Heart left ventricle (tissue), 16 donors: ENCODE measurements at regions not wholly inside any gene's neighbourhood (a gene's known extent, or its start where the extent isn't known, plus 50 kb on each side); places are given as distances from the start of the nearest gene placed in this dataset.

Experiments used
- ATAC-seq, 4 donors: fragments of 200-7000 bp; cut with Tn5 transposase; one replicate each; pipeline ENCODE4 v1.9.1; 2020 to 2022; ENCODE audit warnings: moderate library complexity in 4 of 4, mild to moderate bottlenecking in 3 of 4, moderate number of reproducible peaks in 1 of 4
- DNase-seq, 5 donors: peaks; one replicate each; pipeline ENCODE4 v3.0.0-alpha.2; 2020
- H3K27ac ChIP-seq, 12 donors: fragments of 200-600 bp; sonication (generic) in 4 of 12; one replicate each; pipeline versions ENCODE4 v1.5.0 to v1.8.0; 2016 to 2022; ENCODE audit warnings: mild to moderate bottlenecking in 2 of 12
- H3K27me3 ChIP-seq, 9 donors: fragments of 200-600 bp; sonication (generic) in 2 of 9; one replicate each; pipeline versions ENCODE4 v1.5.1 to v1.8.0; 2016 to 2022; ENCODE audit warnings: mild to moderate bottlenecking in 3 of 9
- H3K36me3 ChIP-seq, 9 donors: fragments of 200-600 bp; sonication (generic) in 2 of 9; one replicate each; pipeline versions ENCODE4 v1.5.0 to v1.8.0; 2018 to 2022; ENCODE audit warnings: mild to moderate bottlenecking in 2 of 9
- H3K4me1 ChIP-seq, 12 donors: fragments of 200-600 bp; sonication (generic) in 4 of 12; one replicate each; pipeline versions ENCODE4 v1.5.0 to v1.8.0; 2016 to 2022; ENCODE audit warnings: mild to moderate bottlenecking in 3 of 12
- H3K4me3 ChIP-seq, 12 donors: fragments of 200-600 bp; sonication (generic) in 4 of 12; one replicate each; pipeline versions ENCODE4 v1.5.0 to v1.8.0; 2017 to 2022; ENCODE audit warnings: mild to moderate bottlenecking in 9 of 12, moderate library complexity in 4 of 12
- H3K9me3 ChIP-seq, 12 donors: fragments of 200-600 bp; sonication (generic) in 4 of 12; one replicate each; pipeline versions ENCODE4 v1.5.0 to v1.8.0; 2016 to 2022; ENCODE audit warnings: mild to moderate bottlenecking in 1 of 12
- CTCF ChIP-seq, 12 donors: fragments of 200-600 bp; sonication (generic) in 4 of 12; IDR thresholded peaks; one replicate each; pipeline versions ENCODE4 v1.5.0 to v1.8.0; 2018 to 2022; ENCODE audit warnings: antibody characterized with exemption in 12 of 12, mild to moderate bottlenecking in 5 of 12
- POLR2A ChIP-seq, 2 donors: fragments of 450-650 bp; IDR thresholded peaks; one replicate each; pipeline ENCODE4 v1.6.1; 2017; ENCODE audit warnings: antibody characterized with exemption in 2 of 2, mild to moderate bottlenecking in 2 of 2, moderate library complexity in 2 of 2
- WGBS, 4 donors: extraction: QIAGEN DNeasy Blood & Tissue Kit in 2 of 4; methylation state at CpG; one replicate each; pipeline versions ENCODE4 v1.1.5 to v1.1.7; 2013 to 2018; 5-methylcytosine and 5-hydroxymethylcytosine counted together
- intact Hi-C, 10 donors: fragments of 100-400 bp; cut with DNase I; formaldehyde crosslinking; loops; one replicate each; pipeline versions ENCODE4 v1.11.1 to v1.14.2; 2022
- donor health status: ischemic (EF 13 %, LVEDD 7.1; RV severe dilation, severe dysfunction).
- donor health status: healthy with polysubstance abuse.
- donor health status: DM: no; HTN: yes; CAD: no.
- donor health status: DM: no; HTN: no; CAD: no.
- donor health status: ischemic (EF 25% LVEDD 6.9; RV normal size, moderate dysfunction).
- donor health status: ischemic (EF 25% LVEDD 5.7; RV mildly dilated, moderate dysfunction).
- donor health status: healthy.
- donor health status: DM: yes; HTN: yes; CAD: no.
- donor health status: ischemic (EF 35%, LVEDD 5.7; RV mildly dilated, moderate dysfunction).
- donor health status: nonischemic (EF 11% LVEDD 7.7; RV severe dilation, severe dysfunction).
- donor health status: DM: yes; HTN: yes; CAD: no.
- donor health status: PGD.
- donor health status: ischemic (EF 29% LVEDD 5.4; RV normal size, mild dysfunction).
- donor health status: nonischemic (EF 23%, LVEDD 6.1; RV moderate dilation, normal function).

- TF ChIP-seq POLR2A (IDR thresholded peaks at IDR 0.05): no peak
- no peak for TF ChIP-seq CTCF (IDR thresholded peaks at IDR 0.05)
- Histone ChIP-seq H3K27ac (no peak overlapping the region), H3K4me1 (no peaks in the 10 kb centered on the region), H3K4me3 (no peak overlapping the region), H3K36me3 (no peaks in the 10 kb centered on the region), H3K27me3 (no peaks in the 10 kb centered on the region), H3K9me3 (no peaks in the 10 kb centered on the region)
- intact Hi-C loops: no loop called here
- DNase-seq (no peak), ATAC-seq (no peak)
- 59 to 67% (median 65%) methylated on average over 2 of the region's 2 CpGs for WGBS, 4 donors
Measured at GRCh38 chr1:96183485-96183884, 538.1 kb upstream of the PTBP2 start.

- Histone ChIP-seq H3K4me3 (no peak overlapping the region), H3K9me3 (no peaks in the 10 kb centered on the region), H3K27ac (no peak overlapping the region), H3K27me3 (no peaks in the 10 kb centered on the region), H3K36me3 (no peaks in the 10 kb centered on the region), H3K4me1 (no peaks in the 10 kb centered on the region)
- TF ChIP-seq POLR2A (IDR thresholded peaks at IDR 0.05) (no peak), CTCF (IDR thresholded peaks at IDR 0.05) (no peak)
- intact Hi-C loops: no loop called here
- 64 to 71% (median 69%) methylated on average over 6 of the region's 6 CpGs for WGBS, 4 donors
- no peak for ATAC-seq
- DNase-seq: no peak
Measured at GRCh38 chr1:96183928-96184327, 537.7 kb upstream of the PTBP2 start.

- 37 to 46% (median 41%) methylated on average over 2 of the region's 2 CpGs for WGBS, 4 donors
- DNase-seq: no peak
- intact Hi-C loops: no loop called here
- ATAC-seq: no peak
- no peaks in the 10 kb centered on the region for H3K27me3 ChIP-seq
- no peak for TF ChIP-seq POLR2A (IDR thresholded peaks at IDR 0.05)
- no peak for TF ChIP-seq CTCF (IDR thresholded peaks at IDR 0.05)
- no peaks in the 10 kb centered on the region for H3K4me1 ChIP-seq
- peaks cover 0 to 2% (median 0%) of the 10 kb centered on the region in 12 donors for H3K9me3 ChIP-seq
- H3K4me3 ChIP-seq: no peak overlapping the region
- H3K27ac ChIP-seq: no peak overlapping the region
- H3K36me3 ChIP-seq: no peaks in the 10 kb centered on the region
Measured at GRCh38 chr1:96185181-96185580, 536.4 kb upstream of the PTBP2 start.

GRCh38 chr1:96187020-96187419 lies 534.6 kb upstream of the PTBP2 start:
- peaks cover 0 to 18% (median 6%) of the 10 kb centered on the region in 12 donors for H3K9me3 ChIP-seq
- no peak overlapping the region for H3K27ac ChIP-seq
- H3K4me3 ChIP-seq: no peak overlapping the region
- TF ChIP-seq CTCF (IDR thresholded peaks at IDR 0.05): no peak
- no peak for TF ChIP-seq POLR2A (IDR thresholded peaks at IDR 0.05)
- intact Hi-C loops: no loop called here
- ATAC-seq (no peak), DNase-seq (no peak)
- H3K4me1 ChIP-seq: no peaks in the 10 kb centered on the region
- H3K27me3 ChIP-seq: no peaks in the 10 kb centered on the region
- WGBS, 4 donors: 62 to 73% (median 71%) methylated on average over 1 of the region's 1 CpG
- H3K36me3 ChIP-seq: no peaks in the 10 kb centered on the region
